CD4-positive, alpha-beta memory T cell (primary cell): ENCODE measurements at regions not wholly inside any gene's neighbourhood (a gene's known extent, or its start where the extent isn't known, plus 50 kb on each side); places are given as distances from the start of the nearest gene placed in this dataset.

ENCODE experiments used
- CTCF ChIA-PET: fragments of 350-600 bp; sonication (Branson Sonifier 250); formaldehyde crosslinking; loops from one replicate; lab custom pipeline; 2021; ENCODE audit warnings: inconsistent platforms; ENCODE audit not compliant: partially characterized antibody; lab: Charles Lee
- POLR2A ChIA-PET: fragments of 350-600 bp; sonication (Branson Sonifier 250); formaldehyde crosslinking; loops from one replicate; lab custom pipeline; 2021; ENCODE audit not compliant: partially characterized antibody; lab: Charles Lee
- DNase-seq, 5 donors: peaks; one replicate each; pipeline versions ENCODE4 v3.0.0 to v3.0.0-alpha.2; 2020 to 2022; ENCODE audit warnings: mixed read lengths in 1 of 5
- H3K27ac ChIP-seq: one replicate; pipeline ENCODE4 v1.7.0; 2013; ENCODE audit warnings: low read depth, low read length
- H3K27me3 ChIP-seq: 2 replicates; pipeline ENCODE4 v1.7.0; 2013; ENCODE audit warnings: mild to moderate bottlenecking, low read length, moderate library complexity; ENCODE audit not compliant: insufficient read depth
- H3K36me3 ChIP-seq: 2 replicates; pipeline ENCODE4 v1.7.0; 2013; ENCODE audit warnings: mild to moderate bottlenecking, low read length, moderate library complexity; ENCODE audit not compliant: insufficient read depth
- H3K4me1 ChIP-seq: 2 replicates; pipeline ENCODE4 v1.7.0; 2013; ENCODE audit warnings: mild to moderate bottlenecking, low read length, moderate library complexity; ENCODE audit not compliant: insufficient read depth
- H3K4me3 ChIP-seq, 2 donors: one replicate each; pipeline ENCODE4 v1.7.0; 2013; ENCODE audit warnings: low read length in 2 of 2, mild to moderate bottlenecking in 1 of 2
- H3K9me3 ChIP-seq, 2 donors: one replicate each; pipeline ENCODE4 v1.7.0; 2013; ENCODE audit warnings: low read length in 2 of 2, control low read depth in 1 of 2; ENCODE audit not compliant: control insufficient read depth in 1 of 2
- H3K27ac Mint-ChIP-seq, 7 donors: one replicate each; pipeline ENCODE4 v1.8.0; 2020 to 2021; ENCODE audit warnings: mixed read lengths in 7 of 7, mild to moderate bottlenecking in 6 of 7, inconsistent platforms in 3 of 7, moderate library complexity in 3 of 7
- H3K27me3 Mint-ChIP-seq, 2 donors: one replicate each; pipeline ENCODE4 v1.8.0; 2020 to 2021; ENCODE audit warnings: mixed read lengths in 2 of 2
- H3K36me3 Mint-ChIP-seq, 2 donors: one replicate each; pipeline ENCODE4 v1.8.0; 2020 to 2021; ENCODE audit warnings: mixed read lengths in 2 of 2, inconsistent platforms in 1 of 2, mild to moderate bottlenecking in 1 of 2
- H3K4me1 Mint-ChIP-seq, 4 donors: one replicate each; pipeline ENCODE4 v1.8.0; 2020 to 2021; ENCODE audit warnings: mixed read lengths in 4 of 4, mild to moderate bottlenecking in 1 of 4
- H3K4me3 Mint-ChIP-seq, 8 donors: one replicate each; pipeline ENCODE4 v1.8.0; 2020 to 2021; ENCODE audit warnings: mixed read lengths in 8 of 8, mild to moderate bottlenecking in 7 of 8, moderate library complexity in 6 of 8, inconsistent platforms in 3 of 8
- H3K9me3 Mint-ChIP-seq, 8 donors: one replicate each; pipeline ENCODE4 v1.8.0; 2020 to 2021; ENCODE audit warnings: mixed read lengths in 8 of 8, mild to moderate bottlenecking in 5 of 8, inconsistent platforms in 3 of 8, moderate library complexity in 1 of 8
- intact Hi-C: fragments of 100-400 bp; cut with micrococcal nuclease; formaldehyde crosslinking; loops from one replicate; pipeline ENCODE4 v1.15.1; 2023

DNA sequence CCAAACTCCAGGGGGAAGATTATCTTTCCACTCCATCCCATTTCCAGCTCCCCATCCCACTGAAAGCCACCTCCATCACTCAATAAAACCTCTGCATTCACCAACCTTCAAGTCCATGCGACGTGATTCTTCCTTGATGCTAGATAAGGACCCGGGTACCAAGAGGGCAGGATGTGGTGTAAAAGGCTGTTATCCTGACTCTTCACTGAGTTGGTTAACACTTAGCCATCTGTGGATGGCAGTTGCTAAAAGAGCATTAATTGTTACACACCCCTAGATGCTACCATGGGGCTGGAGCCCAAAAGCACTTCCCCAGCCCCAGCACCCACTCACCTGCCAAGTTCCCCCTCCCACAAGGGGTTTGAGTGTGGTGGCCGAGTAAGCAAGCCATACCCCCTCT lies 53.4 kb upstream of the DPP10 start:
- no peak overlapping the region for H3K27ac Mint-ChIP-seq
- ChIA-PET POLR2A (no interaction called here), CTCF (no interaction called here)
- no peaks in the 10 kb centered on the region for H3K27me3 Mint-ChIP-seq
- H3K27ac ChIP-seq = no peak overlapping the region
- no peaks in the 10 kb centered on the region for H3K36me3 ChIP-seq
- DNase-seq = no peak
- no peaks in the 10 kb centered on the region for H3K4me1 ChIP-seq
- H3K4me3 ChIP-seq = no peak overlapping the region
- no peaks in the 10 kb centered on the region for H3K27me3 ChIP-seq
- no peaks in the 10 kb centered on the region for H3K9me3 ChIP-seq
- H3K36me3 Mint-ChIP-seq = no peaks in the 10 kb centered on the region
- no peaks in the 10 kb centered on the region for H3K4me1 Mint-ChIP-seq
- H3K4me3 Mint-ChIP-seq = no peak overlapping the region
- intact Hi-C loops = no loop called here
- H3K9me3 Mint-ChIP-seq = peaks cover 0 to 3% (median 0%) of the 10 kb centered on the region in 8 donors
